Caco-2 (cell line): ENCODE measurements at regions not wholly inside any gene's neighbourhood (a gene's known extent, or its start where the extent isn't known, plus 50 kb on each side); places are given as distances from the start of the nearest gene placed in this dataset.

Experiments used
- BruUV-seq: library from RNA; stranded (reverse); fragments of 400-500 nt; replicated peaks from 2 replicates; lab custom pipeline; 2021; lab: Mats Ljungman, UMichigan
- CTCF ChIA-PET: fragments of 300-600 bp; sonication (Branson Sonifier 250); formaldehyde crosslinking; loops from one replicate; lab custom pipeline; 2022; ENCODE audit warnings: antibody characterized with exemption; lab: Charles Lee
- POLR2A ChIA-PET: fragments of 300-600 bp; sonication (Branson Sonifier 250); formaldehyde crosslinking; loops from one replicate; lab custom pipeline; 2022; ENCODE audit warnings: antibody characterized with exemption; lab: Charles Lee
- DNase-seq, 2 experiments: peaks; one replicate each; pipeline versions ENCODE4 v3.0.0 to v3.0.0-alpha.2; 2020 to 2022
- H3K27me3 ChIP-seq: replicated peaks from 2 replicates; pipeline ENCODE4 v1.6.0; 2011; ENCODE audit warnings: low read length; ENCODE audit not compliant: control insufficient read depth, insufficient read depth
- H3K36me3 ChIP-seq: 2 replicates; pipeline ENCODE4 v1.5.1; 2011; ENCODE audit warnings: low read length; ENCODE audit not compliant: control insufficient read depth, insufficient read depth
- H3K4me1 ChIP-seq: fragments of 250-450 bp; sonication (Bioruptor Pico); 2 replicates; pipeline ENCODE4 v1.5.1; 2020; ENCODE audit warnings: mild to moderate bottlenecking
- H3K4me3 ChIP-seq: 2 replicates; pipeline ENCODE4 v1.5.1; 2011; ENCODE audit warnings: low read depth, mild to moderate bottlenecking, control low read depth, low read length
- H3K9me3 ChIP-seq: fragments of 250-450 bp; sonication (Bioruptor Pico); 2 replicates; pipeline ENCODE4 v1.5.1; 2020; ENCODE audit warnings: mild to moderate bottlenecking, moderate library complexity
- H3K27ac Mint-ChIP-seq: one replicate; pipeline ENCODE4 v1.8.0; 2022; ENCODE audit warnings: mixed read lengths; ENCODE audit not compliant: unreplicated experiment
- H3K27me3 Mint-ChIP-seq: one replicate; pipeline ENCODE4 v1.8.0; 2022; ENCODE audit warnings: mixed read lengths; ENCODE audit not compliant: insufficient read depth, unreplicated experiment
- H3K36me3 Mint-ChIP-seq: one replicate; pipeline ENCODE4 v1.8.0; 2022; ENCODE audit warnings: mild to moderate bottlenecking, mixed read lengths; ENCODE audit not compliant: insufficient read depth, unreplicated experiment
- H3K4me1 Mint-ChIP-seq: one replicate; pipeline ENCODE4 v1.8.0; 2022; ENCODE audit warnings: low read depth, mixed read lengths; ENCODE audit not compliant: unreplicated experiment
- H3K4me3 Mint-ChIP-seq: one replicate; pipeline ENCODE4 v1.8.0; 2022; ENCODE audit warnings: mild to moderate bottlenecking, moderate library complexity, mixed read lengths; ENCODE audit not compliant: unreplicated experiment
- H3K9me3 Mint-ChIP-seq: one replicate; pipeline ENCODE4 v1.8.0; 2022; ENCODE audit warnings: mixed read lengths; ENCODE audit not compliant: unreplicated experiment
- CTCF ChIP-seq, 2 experiments: fragments of 200-600 bp in 1 of 2; IDR thresholded peaks; 1 replicate in 1 of 2; 2 replicates in 1 of 2; pipeline versions ENCODE4 v1.5.1 to v1.8.0; 2011 to 2022; ENCODE audit warnings: antibody characterized with exemption in 1 of 2, control low read depth in 1 of 2, inconsistent platforms in 1 of 2, low read depth in 1 of 2, low read length in 1 of 2, mild to moderate bottlenecking in 1 of 2, moderate library complexity in 1 of 2; ENCODE audit not compliant: insufficient read depth in 1 of 2, severe bottlenecking in 1 of 2, unreplicated experiment in 1 of 2
- intact Hi-C: fragments of 100-400 bp; cut with micrococcal nuclease; formaldehyde crosslinking; loops from one replicate; pipeline ENCODE4 v1.10.0; 2022; ENCODE audit not compliant: unreplicated experiment

- no peak for TF ChIP-seq CTCF (IDR thresholded peaks at IDR 0.05; ENCODE audit: insufficient read depth in 1 of 2, low read depth in 1 of 2, low read length in 1 of 2, severe bottlenecking in 1 of 2, unreplicated experiment in 1 of 2)
- BruUV-seq = no TSS peak
- POLR2A ChIA-PET = no interaction called here
- CTCF ChIA-PET = no interaction called here
- Mint-ChIP-seq H3K9me3 (no peaks in the 10 kb centered on the region), H3K4me3 (no peak overlapping the region), H3K27me3 (no peaks in the 10 kb centered on the region), H3K36me3 (no peaks in the 10 kb centered on the region), H3K27ac (no peak overlapping the region), H3K4me1 (no peaks in the 10 kb centered on the region)
- intact Hi-C loops = no loop called here
- no peaks in the 10 kb centered on the region for H3K36me3 ChIP-seq
- DNase-seq = no peak
- no peak overlapping the region for H3K4me3 ChIP-seq
- H3K27me3 ChIP-seq = no peaks in the 10 kb centered on the region
- H3K9me3 ChIP-seq = no peaks in the 10 kb centered on the region
- no peaks in the 10 kb centered on the region for H3K4me1 ChIP-seq
Observed at GRCh38 chr1:187570166-187570565, 741.4 kb downstream of the PLA2G4A start.

GRCh38 chr1:187577610-187578009 is 748.9 kb downstream of the PLA2G4A start:
- TF ChIP-seq CTCF (IDR thresholded peaks at IDR 0.05; ENCODE audit: insufficient read depth in 1 of 2, low read depth in 1 of 2, low read length in 1 of 2, severe bottlenecking in 1 of 2, unreplicated experiment in 1 of 2) = no peak
- Histone ChIP-seq H3K4me3 (no peak overlapping the region), H3K36me3 (no peaks in the 10 kb centered on the region), H3K9me3 (no peaks in the 10 kb centered on the region), H3K4me1 (no peaks in the 10 kb centered on the region), H3K27me3 (no peaks in the 10 kb centered on the region)
- ChIA-PET POLR2A (no interaction called here), CTCF (interaction anchor here (0.7 kb wide), 1 partner anchor 120 kb away, joined by 3 read pairs; no protein-coding TSS in a partner anchor)
- intact Hi-C loops = no loop called here
- Mint-ChIP-seq H3K4me1 (peaks cover 2% of the 10 kb centered on the region), H3K27me3 (no peaks in the 10 kb centered on the region), H3K4me3 (no peak overlapping the region), H3K27ac (no peak overlapping the region), H3K9me3 (no peaks in the 10 kb centered on the region), H3K36me3 (no peaks in the 10 kb centered on the region)
- no TSS peak for BruUV-seq
- DNase-seq = no peak

- Mint-ChIP-seq H3K4me3 (no peak overlapping the region), H3K27ac (no peak overlapping the region), H3K4me1 (no peaks in the 10 kb centered on the region), H3K9me3 (no peaks in the 10 kb centered on the region), H3K27me3 (no peaks in the 10 kb centered on the region), H3K36me3 (no peaks in the 10 kb centered on the region)
- no peaks in the 10 kb centered on the region for H3K36me3 ChIP-seq
- no peaks in the 10 kb centered on the region for H3K9me3 ChIP-seq
- ChIA-PET POLR2A (no interaction called here), CTCF (no interaction called here)
- intact Hi-C loops = no loop called here
- TF ChIP-seq CTCF (IDR thresholded peaks at IDR 0.05; ENCODE audit: insufficient read depth in 1 of 2, low read depth in 1 of 2, low read length in 1 of 2, severe bottlenecking in 1 of 2, unreplicated experiment in 1 of 2) = no peak
- no TSS peak for BruUV-seq
- DNase-seq = no peak
- no peaks in the 10 kb centered on the region for H3K4me1 ChIP-seq
- H3K27me3 ChIP-seq = no peaks in the 10 kb centered on the region
- no peak overlapping the region for H3K4me3 ChIP-seq
Observed at GRCh38 chr1:187588917-187589316, 760.2 kb downstream of the PLA2G4A start.
